ENCODE measurements at regions not wholly inside any gene's neighbourhood (a gene's known extent, or its start where the extent isn't known, plus 50 kb on each side); places are given as distances from the start of the nearest gene placed in this dataset.
"Not testable (repeated sequence)": the region's sequence is repeated elsewhere in the genome, so short reads cannot be mapped to it uniquely, and the experiment has no call there.

GRCh38 chr13:33678084-33678483 lies 139.9 kb upstream of the RFC3 start:
- TF ChIP-seq GATA1 (IDR thresholded peaks at IDR 0.05; ENCODE audit: low read depth, low read length) (no peak), POLR2A (IDR thresholded peaks at IDR 0.05; ENCODE audit: low read length) (no peak)
- no peak for DNase-seq

GRCh38 chr13:33678906-33679657 lies 138.9 kb upstream of the RFC3 start:
- TF ChIP-seq POLR2A (IDR thresholded peaks at IDR 0.05; ENCODE audit: low read length), result no peak
- TF ChIP-seq GATA1 (IDR thresholded peaks at IDR 0.05; ENCODE audit: low read depth, low read length), result no peak
- no peak for DNase-seq

- TF ChIP-seq POLR2A (IDR thresholded peaks at IDR 0.05; ENCODE audit: low read length), result no peak
- no peak for TF ChIP-seq GATA1 (IDR thresholded peaks at IDR 0.05; ENCODE audit: low read depth, low read length)
- DNase-seq, result no peak
Observed at GRCh38 chr13:33679658-33680012, 138.3 kb upstream of the RFC3 start.

GRCh38 chr13:33682020-33682564 lies 135.9 kb upstream of the RFC3 start:
- TF ChIP-seq GATA1 (IDR thresholded peaks at IDR 0.05; ENCODE audit: low read depth, low read length) (no peak), POLR2A (IDR thresholded peaks at IDR 0.05; ENCODE audit: low read length) (no peak)
- no peak for DNase-seq

GRCh38 chr13:33682646-33683045 lies 135.3 kb upstream of the RFC3 start:
- not testable (repeated sequence) for DNase-seq

- TF ChIP-seq GATA1 (IDR thresholded peaks at IDR 0.05; ENCODE audit: low read depth, low read length) (no peak), POLR2A (IDR thresholded peaks at IDR 0.05; ENCODE audit: low read length) (no peak)
Observed at GRCh38 chr13:33683376-33683775, 134.6 kb upstream of the RFC3 start.

GRCh38 chr13:33684874-33685273 lies 133.1 kb upstream of the RFC3 start:
- DNase-seq, result no peak
- TF ChIP-seq GATA1 (IDR thresholded peaks at IDR 0.05; ENCODE audit: low read depth, low read length) (no peak), POLR2A (IDR thresholded peaks at IDR 0.05; ENCODE audit: low read length) (no peak)

More at GRCh38 chr13:33683376-33683775, 134.6 kb upstream of the RFC3 start:
- DNase-seq, result no peak

- DNase-seq, result no peak
- TF ChIP-seq GATA1 (IDR thresholded peaks at IDR 0.05; ENCODE audit: low read depth, low read length), result no peak
- TF ChIP-seq POLR2A (IDR thresholded peaks at IDR 0.05; ENCODE audit: low read length), result no peak
Observed at GRCh38 chr13:33686772-33687480, 131.0 kb upstream of the RFC3 start.

- DNase-seq, result no peak
- TF ChIP-seq POLR2A (IDR thresholded peaks at IDR 0.05; ENCODE audit: low read length) (no peak), GATA1 (IDR thresholded peaks at IDR 0.05; ENCODE audit: low read depth, low read length) (no peak)
Observed at GRCh38 chr13:33690354-33690753, 127.6 kb upstream of the RFC3 start.

- peak in 1 of 2 experiments; percentile 4 for DNase-seq
- TF ChIP-seq GATA1 (IDR thresholded peaks at IDR 0.05; ENCODE audit: low read depth, low read length) (no peak), POLR2A (IDR thresholded peaks at IDR 0.05; ENCODE audit: low read length) (no peak)
Observed at GRCh38 chr13:33691980-33692379, 126.0 kb upstream of the RFC3 start.

GRCh38 chr13:33692531-33692930 lies 125.4 kb upstream of the RFC3 start:
- TF ChIP-seq GATA1 (IDR thresholded peaks at IDR 0.05; ENCODE audit: low read depth, low read length) (no peak), POLR2A (IDR thresholded peaks at IDR 0.05; ENCODE audit: low read length) (no peak)
- no peak for DNase-seq

GRCh38 chr13:33694546-33694945 lies 123.4 kb upstream of the RFC3 start:
- DNase-seq, result no peak
- TF ChIP-seq POLR2A (IDR thresholded peaks at IDR 0.05; ENCODE audit: low read length) (no peak), GATA1 (IDR thresholded peaks at IDR 0.05; ENCODE audit: low read depth, low read length) (no peak)

GRCh38 chr13:33696530-33696929 lies 121.4 kb upstream of the RFC3 start:
- TF ChIP-seq GATA1 (IDR thresholded peaks at IDR 0.05; ENCODE audit: low read depth, low read length) (no peak), POLR2A (IDR thresholded peaks at IDR 0.05; ENCODE audit: low read length) (no peak)
- no peak for DNase-seq

GRCh38 chr13:33697926-33698325 lies 120.0 kb upstream of the RFC3 start:
- TF ChIP-seq GATA1 (IDR thresholded peaks at IDR 0.05; ENCODE audit: low read depth, low read length) (no peak), POLR2A (IDR thresholded peaks at IDR 0.05; ENCODE audit: low read length) (no peak)
- DNase-seq, result no peak

GRCh38 chr13:33707449-33707848 lies 110.5 kb upstream of the RFC3 start:
- TF ChIP-seq POLR2A (IDR thresholded peaks at IDR 0.05; ENCODE audit: low read length) (no peak), GATA1 (IDR thresholded peaks at IDR 0.05; ENCODE audit: low read depth, low read length) (no peak)
- no peak for DNase-seq
